Astrocyte of the spinal cord (primary cell): ENCODE measurements at regions not wholly inside any gene's neighbourhood (a gene's known extent, or its start where the extent isn't known, plus 50 kb on each side); places are given as distances from the start of the nearest gene placed in this dataset.

ENCODE experiments used
- DNase-seq: peaks from one replicate; pipeline ENCODE4 v3.0.0; 2011; ENCODE audit warnings: low read depth, low spot score
- H3K4me3 ChIP-seq: 2 replicates; pipeline ENCODE4 v1.5.1; 2011; ENCODE audit warnings: low read depth, mild to moderate bottlenecking, low read length, moderate library complexity
- in situ Hi-C: cut with HindIII; loops from 2 replicates; pipeline ENCODE4 v1.10.0; 2017; ENCODE audit warnings: low sequenced_read_pairs
- TF ChIP-seq, protein P1 (sequence below): IDR thresholded peaks from 2 replicates; pipeline ENCODE4 v1.5.1; 2012; ENCODE audit warnings: low read depth, mild to moderate bottlenecking, low read length, inconsistent platforms

DNA sequence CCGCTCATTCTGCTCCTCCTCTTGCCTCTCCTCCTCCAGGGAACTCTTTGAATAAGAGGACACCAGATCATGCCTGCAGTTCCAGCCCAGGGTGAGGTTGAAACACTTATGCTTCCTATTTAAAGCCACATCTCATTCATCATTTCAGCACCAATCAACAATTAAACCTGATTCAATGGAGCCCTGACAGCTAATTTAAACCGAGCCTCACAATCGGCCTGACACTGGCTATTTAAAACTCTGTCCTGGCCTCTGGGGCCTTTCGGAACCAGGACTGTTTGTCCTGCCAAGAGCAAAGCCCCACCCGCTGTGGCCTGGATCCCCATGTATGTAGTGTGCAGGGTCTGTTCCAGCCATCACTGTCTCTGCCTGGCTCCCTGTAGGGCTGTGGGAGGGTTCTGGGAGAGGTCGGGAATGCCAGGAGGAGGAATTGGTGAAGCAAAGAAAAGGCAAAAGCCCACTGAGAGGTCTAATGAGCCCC is 97.4 kb downstream of the MCFD2 start:
- DNase-seq, result no peak
- no peak overlapping the region for H3K4me3 ChIP-seq
- in situ Hi-C loops, result no loop called here
- TF ChIP-seq, protein P1, sequence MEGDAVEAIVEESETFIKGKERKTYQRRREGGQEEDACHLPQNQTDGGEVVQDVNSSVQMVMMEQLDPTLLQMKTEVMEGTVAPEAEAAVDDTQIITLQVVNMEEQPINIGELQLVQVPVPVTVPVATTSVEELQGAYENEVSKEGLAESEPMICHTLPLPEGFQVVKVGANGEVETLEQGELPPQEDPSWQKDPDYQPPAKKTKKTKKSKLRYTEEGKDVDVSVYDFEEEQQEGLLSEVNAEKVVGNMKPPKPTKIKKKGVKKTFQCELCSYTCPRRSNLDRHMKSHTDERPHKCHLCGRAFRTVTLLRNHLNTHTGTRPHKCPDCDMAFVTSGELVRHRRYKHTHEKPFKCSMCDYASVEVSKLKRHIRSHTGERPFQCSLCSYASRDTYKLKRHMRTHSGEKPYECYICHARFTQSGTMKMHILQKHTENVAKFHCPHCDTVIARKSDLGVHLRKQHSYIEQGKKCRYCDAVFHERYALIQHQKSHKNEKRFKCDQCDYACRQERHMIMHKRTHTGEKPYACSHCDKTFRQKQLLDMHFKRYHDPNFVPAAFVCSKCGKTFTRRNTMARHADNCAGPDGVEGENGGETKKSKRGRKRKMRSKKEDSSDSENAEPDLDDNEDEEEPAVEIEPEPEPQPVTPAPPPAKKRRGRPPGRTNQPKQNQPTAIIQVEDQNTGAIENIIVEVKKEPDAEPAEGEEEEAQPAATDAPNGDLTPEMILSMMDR, result no peak

DNA sequence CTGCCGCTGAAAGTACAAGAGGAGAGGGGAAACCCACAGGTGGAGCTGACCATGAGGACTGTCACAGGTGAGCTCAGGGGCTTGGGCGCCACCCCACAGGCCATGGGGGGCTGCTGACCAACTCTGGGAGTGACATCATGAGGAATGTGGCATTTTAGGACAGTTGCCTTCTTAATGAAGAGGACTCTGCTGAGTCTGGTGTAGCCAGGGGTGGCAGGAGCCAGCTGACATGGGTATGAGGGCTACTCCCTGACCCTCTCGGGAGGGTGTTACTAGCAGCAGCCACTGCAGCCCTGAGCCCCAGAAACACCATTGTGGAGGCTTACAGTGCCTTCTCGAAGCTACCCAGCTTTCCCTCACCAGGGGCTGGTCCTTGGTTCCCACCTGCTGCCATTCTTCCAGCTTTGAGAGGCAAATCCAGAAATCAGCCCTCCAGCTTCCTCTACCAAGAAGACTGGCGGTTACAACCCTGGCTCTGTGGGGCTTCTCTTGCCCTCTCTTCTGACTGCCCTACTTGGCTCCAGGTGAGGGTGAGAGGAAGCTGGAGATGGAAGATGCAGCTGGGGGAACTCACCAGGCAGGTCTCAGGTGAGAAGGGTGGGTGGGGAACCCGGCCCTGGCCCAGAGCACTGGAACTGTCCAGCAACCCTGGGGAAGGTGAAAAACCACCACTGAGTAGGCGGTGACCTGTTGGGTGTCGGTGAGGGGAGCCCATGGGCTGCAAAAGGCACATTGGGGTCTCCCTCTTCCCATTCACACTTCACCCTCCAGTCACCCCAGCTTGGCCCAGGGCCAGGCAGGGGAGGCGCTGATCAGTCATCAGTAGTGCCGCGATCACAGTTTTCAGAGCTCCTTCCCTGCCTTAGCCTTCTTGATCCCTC is 98.5 kb downstream of the MCFD2 start:
- no peak overlapping the region for H3K4me3 ChIP-seq
- in situ Hi-C loops, result no loop called here
- TF ChIP-seq, protein P1, result no peak
- no peak for DNase-seq

GRCh38 chr2:46816151-46816845 is 99.3 kb downstream of the MCFD2 start:
- TF ChIP-seq, protein P1, result no peak
- H3K4me3 ChIP-seq, result no peak overlapping the region
- DNase-seq, result no peak
- in situ Hi-C loops, result no loop called here

- DNase-seq, result no peak
- no peak overlapping the region for H3K4me3 ChIP-seq
- in situ Hi-C loops, result no loop called here
- TF ChIP-seq, protein P1, result no peak
Observed at GRCh38 chr2:46815121-46815802, 100.3 kb downstream of the MCFD2 start.

- TF ChIP-seq, protein P1, result no peak
- no peak overlapping the region for H3K4me3 ChIP-seq
- in situ Hi-C loops, result no loop called here
- peak; percentile 74 for DNase-seq
Observed at GRCh38 chr2:46814160-46814961, 101.2 kb downstream of the MCFD2 start.

DNA sequence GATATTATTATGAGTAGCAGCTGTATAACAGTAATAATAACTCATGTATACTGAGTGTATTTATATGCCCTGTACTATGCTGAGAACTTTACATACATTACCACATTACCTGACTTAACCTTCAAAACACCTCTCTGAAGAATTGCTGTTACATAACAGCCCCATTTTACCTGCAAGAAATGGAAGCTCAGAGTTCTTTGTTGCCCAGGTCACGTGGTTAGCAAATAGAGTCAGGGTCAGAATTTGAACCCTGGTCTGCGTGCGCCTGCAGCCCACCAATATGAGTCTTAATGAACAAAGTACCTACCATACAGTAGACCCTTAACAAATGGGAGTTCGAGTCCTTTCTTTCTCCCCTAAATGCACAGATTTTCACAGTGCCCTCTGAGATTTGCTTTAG is 101.9 kb downstream of the MCFD2 start:
- DNase-seq, result no peak
- TF ChIP-seq, protein P1, result no peak
- in situ Hi-C loops, result no loop called here
- H3K4me3 ChIP-seq, result no peak overlapping the region
